Endothelial cell of umbilical vein (primary cell): ENCODE measurements at regions not wholly inside any gene's neighbourhood (a gene's known extent, or its start where the extent isn't known, plus 50 kb on each side); places are given as distances from the start of the nearest gene placed in this dataset.

Experiments
- BruUV-seq: library from RNA; stranded (reverse); fragments of 400-500 nt; replicated peaks from 2 replicates; lab custom pipeline; 2021; lab: Mats Ljungman, UMichigan
- CTCF ChIA-PET: fragments of 300-600, 350-600 bp; sonication (Branson Sonifier 250); formaldehyde crosslinking; loops from one replicate; lab custom pipeline; 2021; ENCODE audit warnings: antibody characterized with exemption, inconsistent platforms; lab: Charles Lee
- POLR2A ChIA-PET: fragments of 300-600, 350-600 bp; sonication (Branson Sonifier 250); formaldehyde crosslinking; loops from one replicate; lab custom pipeline; 2021; ENCODE audit warnings: antibody characterized with exemption, inconsistent platforms; lab: Charles Lee
- DNase-seq: peaks from one replicate; pipeline ENCODE4 v3.0.0-alpha.2; 2011; ENCODE audit warnings: low read depth, low spot score
- FAIRE-seq: peaks from 2 replicates; lab custom pipeline; 2011; peaks lifted over from hg19 to GRCh38; lab: Jason Lieb, UNC
- H2AFZ ChIP-seq: 2 replicates; pipeline ENCODE4 v1.6.0; 2012; ENCODE audit warnings: low read depth, low read length, control low read depth, inconsistent platforms
- H3K27ac ChIP-seq: 2 replicates; pipeline ENCODE4 v1.5.1; 2011; ENCODE audit warnings: low read depth, mild to moderate bottlenecking, control low read depth, low read length, moderate library complexity; ENCODE audit not compliant: insufficient read depth
- H3K27me3 ChIP-seq, 2 experiments: 2 replicates each; pipeline versions ENCODE4 v1.6.0 to v1.6.1; 2011; ENCODE audit warnings: low read length in 2 of 2, mixed read lengths in 1 of 2; ENCODE audit not compliant: control insufficient read depth in 2 of 2, insufficient read depth in 2 of 2
- H3K36me3 ChIP-seq, 2 experiments: 2 replicates in 1 of 2; 3 replicates in 1 of 2; pipeline ENCODE4 v1.5.1; 2011; ENCODE audit warnings: low read length in 2 of 2, mild to moderate bottlenecking in 1 of 2, moderate library complexity in 1 of 2; ENCODE audit not compliant: control insufficient read depth in 2 of 2, insufficient read depth in 2 of 2; ENCODE audit errors: extremely low read depth in 1 of 2
- H3K4me1 ChIP-seq: 3 replicates; pipeline ENCODE4 v1.5.1; 2011; ENCODE audit warnings: mild to moderate bottlenecking, low read length; ENCODE audit not compliant: control insufficient read depth, insufficient read depth; ENCODE audit errors: extremely low read depth
- H3K4me2 ChIP-seq: 2 replicates; pipeline ENCODE4 v1.6.1; 2011; ENCODE audit warnings: low read length, control low read depth, mixed read lengths; ENCODE audit not compliant: insufficient read depth
- H3K4me3 ChIP-seq, 3 experiments: fragments of 200-600 bp in 1 of 3; sonication (generic), shearing (Covaris generic) in 1 of 3; replicated peaks in 1 of 3; 2 replicates each; pipeline ENCODE4 v1.5.1; 2011 to 2016; ENCODE audit warnings: control low read depth in 3 of 3, low read length in 3 of 3, mild to moderate bottlenecking in 2 of 3, inconsistent platforms in 1 of 3, low read depth in 1 of 3, moderate library complexity in 1 of 3; ENCODE audit not compliant: insufficient read depth in 1 of 3
- H3K79me2 ChIP-seq: 2 replicates; pipeline ENCODE4 v1.6.0; 2012; ENCODE audit warnings: low read length, inconsistent platforms; ENCODE audit not compliant: control insufficient read depth, insufficient read depth
- H3K9ac ChIP-seq: replicated peaks from 2 replicates; pipeline ENCODE3; 2011; ENCODE audit warnings: low read length, control low read depth; ENCODE audit not compliant: insufficient read depth; ENCODE audit errors: extremely low read depth
- H3K9me1 ChIP-seq: replicated peaks from 3 replicates; pipeline ENCODE4 v1.6.0; 2011; ENCODE audit warnings: mild to moderate bottlenecking, low read length; ENCODE audit not compliant: control insufficient read depth, insufficient read depth; ENCODE audit errors: extremely low read depth
- H3K9me3 ChIP-seq: replicated peaks from 2 replicates; pipeline ENCODE4 v1.5.1; 2012; ENCODE audit warnings: low read length, inconsistent platforms; ENCODE audit not compliant: control insufficient read depth, insufficient read depth
- H4K20me1 ChIP-seq: replicated peaks from 2 replicates; pipeline ENCODE3; 2011; ENCODE audit warnings: mild to moderate bottlenecking, low read length; ENCODE audit not compliant: control insufficient read depth, insufficient read depth; ENCODE audit errors: extremely low read depth
- CTCF ChIP-seq, 2 donors: IDR thresholded peaks; 1 replicate in 1 of 2; 2 replicates in 1 of 2; pipeline ENCODE4 v1.5.1; 2011; ENCODE audit warnings: low read length in 2 of 2, mild to moderate bottlenecking in 2 of 2, moderate library complexity in 2 of 2, control low read depth in 1 of 2, inconsistent platforms in 1 of 2, low read depth in 1 of 2; ENCODE audit not compliant: insufficient read depth in 1 of 2; ENCODE audit errors: extremely low read depth in 1 of 2
- EZH2 ChIP-seq: IDR thresholded peaks from 2 replicates; pipeline ENCODE4 v1.6.1; 2012; ENCODE audit warnings: borderline replicate concordance, low read depth, mild to moderate bottlenecking, moderate library complexity, low read length, inconsistent platforms; ENCODE audit not compliant: severe bottlenecking
- FOS ChIP-seq: IDR thresholded peaks from 2 replicates; pipeline ENCODE4 v1.6.1; 2011; ENCODE audit warnings: mild to moderate bottlenecking, low read length, moderate library complexity, borderline replicate concordance; ENCODE audit not compliant: insufficient read depth
- GATA2 ChIP-seq: IDR thresholded peaks from 2 replicates; pipeline ENCODE4 v1.7.0; 2011; ENCODE audit warnings: low read depth, mild to moderate bottlenecking, moderate library complexity, mixed read lengths, low read length; ENCODE audit not compliant: insufficient read length, insufficient read depth
- JUN ChIP-seq: IDR thresholded peaks from 2 replicates; pipeline ENCODE4 v1.6.1; 2011; ENCODE audit warnings: borderline replicate concordance, low read depth; ENCODE audit not compliant: insufficient read length, insufficient read depth
- MYC ChIP-seq: IDR thresholded peaks from one replicate; pipeline ENCODE4 v1.6.1; 2011; ENCODE audit warnings: mild to moderate bottlenecking, low read depth, low read length
- POLR2A ChIP-seq: IDR thresholded peaks from 2 replicates; pipeline ENCODE4 v1.6.1; 2012; ENCODE audit warnings: low read depth, mild to moderate bottlenecking, control low read depth, low read length
- POLR2AphosphoS5 ChIP-seq: IDR thresholded peaks from 2 replicates; pipeline ENCODE4 v1.6.1; 2012; ENCODE audit warnings: low read depth, mild to moderate bottlenecking, control low read depth, low read length, moderate library complexity; ENCODE audit not compliant: insufficient read depth
- dilution Hi-C: fragments of 300-500 bp; cut with MboI; formaldehyde crosslinking; loops from one replicate; pipeline ENCODE4 v1.15.0; 2019; ENCODE audit warnings: low sequenced_read_pairs; ENCODE audit not compliant: extremely low pct_ligation_motif_present
- intact Hi-C: fragments of 100-400 bp; cut with micrococcal nuclease; formaldehyde crosslinking; loops from one replicate; pipeline ENCODE4 v1.10.0; 2022
- TF ChIP-seq, protein P1 (sequence below): IDR thresholded peaks from 2 replicates; pipeline ENCODE4 v1.6.1; 2011; ENCODE audit not compliant: insufficient read depth, insufficient read length

DNA sequence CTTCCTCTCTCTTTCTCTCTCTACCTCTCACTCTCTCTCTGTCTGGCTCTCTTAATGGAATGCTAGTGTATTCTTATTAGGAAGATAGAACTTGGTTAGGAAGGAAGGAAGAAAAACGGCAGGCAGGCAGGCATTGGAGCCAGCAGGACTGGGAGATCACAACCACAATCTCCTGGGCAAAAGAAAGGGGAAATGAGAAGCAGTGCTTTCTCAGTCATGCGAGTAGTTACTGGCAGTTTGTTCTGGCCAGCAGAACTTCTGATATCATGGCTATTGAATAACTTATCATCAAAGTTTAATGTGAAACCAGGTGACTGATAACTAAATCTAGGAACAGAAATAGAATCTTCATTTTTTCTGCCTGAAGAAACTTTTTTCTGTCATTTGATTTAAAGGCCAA is 60.9 kb upstream of the PAGE1 start:
- Histone ChIP-seq H3K27me3 (peaks cover 0 to 3% of the 10 kb centered on the region in 2 experiments), H3K9me1 (no peaks in the 10 kb centered on the region), H2AFZ (no peak overlapping the region), H4K20me1 (no peaks in the 10 kb centered on the region), H3K27ac (no peak overlapping the region), H3K4me2 (no peak overlapping the region), H3K4me1 (no peaks in the 10 kb centered on the region), H3K36me3 (no peaks in the 10 kb centered on the region), H3K9me3 (no peaks in the 10 kb centered on the region), H3K9ac (no peak overlapping the region), H3K79me2 (no peaks in the 10 kb centered on the region), H3K4me3 (no peak overlapping the region)
- dilution Hi-C loops (no loop called here), intact Hi-C loops (loop anchor here (10.0 kb wide), 1 partner anchor 682 kb away; the partner anchor contains the start of genes PRAF2 and WDR45)
- FAIRE-seq = no peak
- TF ChIP-seq EZH2 (no peak), POLR2AphosphoS5 (no peak), FOS (no peak), POLR2A (no peak), GATA2 (no peak), CTCF (IDR thresholded peaks at IDR 0.05; ENCODE audit: extremely low read depth in 1 of 2, insufficient read depth in 1 of 2, low read depth in 1 of 2, low read length in 2 of 2) (no peak), MYC (no peak), JUN (no peak)
- TF ChIP-seq, protein P1, sequence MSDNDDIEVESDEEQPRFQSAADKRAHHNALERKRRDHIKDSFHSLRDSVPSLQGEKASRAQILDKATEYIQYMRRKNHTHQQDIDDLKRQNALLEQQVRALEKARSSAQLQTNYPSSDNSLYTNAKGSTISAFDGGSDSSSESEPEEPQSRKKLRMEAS = no peak
- no peak for DNase-seq
- ChIA-PET CTCF (interaction anchor here (1.0 kb wide), 1 partner anchor 17 kb away, joined by 4 read pairs; no protein-coding TSS in a partner anchor), POLR2A (no interaction called here)
- no TSS peak for BruUV-seq
